Brain pericyte (primary cell): ENCODE measurements at regions not wholly inside any gene's neighbourhood (a gene's known extent, or its start where the extent isn't known, plus 50 kb on each side); places are given as distances from the start of the nearest gene placed in this dataset.

Experiments used
- DNase-seq: peaks from one replicate; pipeline ENCODE4 v3.0.0-alpha.2; 2012; ENCODE audit warnings: low read depth, low spot score

- no peak for DNase-seq
Measured at GRCh38 chr13:111924678-111925075, 142.3 kb upstream of the SOX1 start.

- no peak for DNase-seq
Measured at GRCh38 chr13:111925146-111925875, 141.6 kb upstream of the SOX1 start.

GRCh38 chr13:111926501-111927180 is 140.3 kb upstream of the SOX1 start:
- no peak for DNase-seq

GRCh38 chr13:111927181-111927540 is 139.8 kb upstream of the SOX1 start:
- DNase-seq, result no peak

- no peak for DNase-seq
Measured at GRCh38 chr13:111929036-111929616, 137.8 kb upstream of the SOX1 start.

GRCh38 chr13:111936267-111936925 is 130.6 kb upstream of the SOX1 start:
- no peak for DNase-seq

GRCh38 chr13:111937777-111938311 is 129.1 kb upstream of the SOX1 start:
- no peak for DNase-seq

GRCh38 chr13:111938741-111939665 is 127.9 kb upstream of the SOX1 start:
- no peak for DNase-seq

- no peak for DNase-seq
Measured at GRCh38 chr13:111939666-111940278, 127.2 kb upstream of the SOX1 start.

- no peak for DNase-seq
Measured at GRCh38 chr13:111940892-111941291, 126.1 kb upstream of the SOX1 start.

- DNase-seq, result no peak
Measured at GRCh38 chr13:111941845-111942447, 125.0 kb upstream of the SOX1 start.

GRCh38 chr13:111943229-111943795 is 123.6 kb upstream of the SOX1 start:
- DNase-seq, result no peak

- no peak for DNase-seq
Measured at GRCh38 chr13:111944171-111944583, 122.8 kb upstream of the SOX1 start.

GRCh38 chr13:111945086-111945485 is 121.9 kb upstream of the SOX1 start:
- DNase-seq, result no peak

- no peak for DNase-seq
Measured at GRCh38 chr13:111946214-111946613, 120.7 kb upstream of the SOX1 start.

GRCh38 chr13:111947026-111947810 is 119.7 kb upstream of the SOX1 start:
- no peak for DNase-seq

GRCh38 chr13:111947876-111948275 is 119.1 kb upstream of the SOX1 start:
- no peak for DNase-seq

- no peak for DNase-seq
Measured at GRCh38 chr13:111948281-111948680, 118.7 kb upstream of the SOX1 start.

GRCh38 chr13:111948811-111949210 is 118.1 kb upstream of the SOX1 start:
- no peak for DNase-seq
